Mesendoderm (in vitro differentiated cells): ENCODE measurements at regions not wholly inside any gene's neighbourhood (a gene's known extent, or its start where the extent isn't known, plus 50 kb on each side); places are given as distances from the start of the nearest gene placed in this dataset.

ENCODE experiments used
- DNase-seq: peaks from one replicate; pipeline ENCODE4 v3.0.0; 2013
- H2AK5ac ChIP-seq: 2 replicates; pipeline ENCODE4 v1.6.1; 2013; ENCODE audit warnings: low read length, inconsistent platforms
- H2BK120ac ChIP-seq: 2 replicates; pipeline ENCODE4 v1.6.1; 2013; ENCODE audit warnings: low read depth, mild to moderate bottlenecking, low read length, moderate library complexity, mixed read lengths
- H2BK15ac ChIP-seq: replicated peaks from 2 replicates; pipeline ENCODE4 v1.6.1; 2013; ENCODE audit warnings: low read depth, mild to moderate bottlenecking, moderate library complexity
- H2BK5ac ChIP-seq: 2 replicates; pipeline ENCODE4 v1.6.1; 2013; ENCODE audit warnings: low read length, inconsistent platforms
- H3K18ac ChIP-seq: 2 replicates; pipeline ENCODE4 v1.6.1; 2013; ENCODE audit warnings: mild to moderate bottlenecking, low read length, mixed read lengths
- H3K23ac ChIP-seq: one replicate; pipeline ENCODE4 v1.6.1; 2013; ENCODE audit warnings: low read length
- H3K27ac ChIP-seq: 2 replicates; pipeline ENCODE4 v1.5.1; 2013; ENCODE audit warnings: low read depth, mild to moderate bottlenecking, inconsistent platforms, low read length, moderate library complexity
- H3K27me3 ChIP-seq: 2 replicates; pipeline ENCODE4 v1.6.1; 2013; ENCODE audit warnings: low read length, control low read depth, mild to moderate bottlenecking, inconsistent platforms; ENCODE audit not compliant: insufficient read depth, poor library complexity
- H3K36me3 ChIP-seq: 2 replicates; pipeline ENCODE4 v1.6.1; 2013; ENCODE audit warnings: low read length, inconsistent platforms; ENCODE audit not compliant: control insufficient read depth, insufficient read depth
- H3K4ac ChIP-seq: one replicate; pipeline ENCODE4 v1.6.1; 2013; ENCODE audit warnings: low read depth, mild to moderate bottlenecking, low read length, moderate library complexity
- H3K4me1 ChIP-seq: 2 replicates; pipeline ENCODE4 v1.6.1; 2013; ENCODE audit warnings: low read depth, low read length, inconsistent platforms; ENCODE audit not compliant: control insufficient read depth
- H3K4me2 ChIP-seq: 2 replicates; pipeline ENCODE4 v1.6.1; 2013; ENCODE audit warnings: low read length
- H3K4me3 ChIP-seq: 2 replicates; pipeline ENCODE4 v1.5.1; 2013; ENCODE audit warnings: mild to moderate bottlenecking, low read length
- H3K56ac ChIP-seq: one replicate; pipeline ENCODE4 v1.6.1; 2013; ENCODE audit warnings: low read length
- H3K79me1 ChIP-seq: 2 replicates; pipeline ENCODE4 v1.6.1; 2013; ENCODE audit warnings: low read length, inconsistent platforms
- H3K79me2 ChIP-seq: 2 replicates; pipeline ENCODE4 v1.6.1; 2013; ENCODE audit warnings: mild to moderate bottlenecking, low read length; ENCODE audit not compliant: control insufficient read depth, insufficient read depth
- H3K9ac ChIP-seq: 2 replicates; pipeline ENCODE4 v1.6.1; 2013; ENCODE audit warnings: low read length, inconsistent platforms
- H4K5ac ChIP-seq: one replicate; pipeline ENCODE4 v1.6.1; 2013; ENCODE audit warnings: low read length
- H4K8ac ChIP-seq: one replicate; pipeline ENCODE4 v1.6.1; 2013; ENCODE audit warnings: low read depth, mild to moderate bottlenecking, control low read depth, low read length, moderate library complexity
- WGBS: extraction: QIAGEN DNeasy Blood & Tissue Kit; methylation state at CpG from one replicate; pipeline ENCODE4 v1.1.7; 2013; ENCODE audit warnings: low lambda C conversion rate, missing lambda C conversion rate; ENCODE audit not compliant: insufficient coverage; ENCODE audit errors: extremely low coverage; 5-methylcytosine and 5-hydroxymethylcytosine counted together

GRCh38 chr7:46610746-46611145, 689.7 kb upstream of the IGFBP3 start:
- H3K9ac ChIP-seq: no peak overlapping the region
- H3K18ac ChIP-seq: no peak overlapping the region
- H3K4me2 ChIP-seq: no peak overlapping the region
- H2BK5ac ChIP-seq: no peak overlapping the region
- H2AK5ac ChIP-seq: no peak overlapping the region
- H3K79me1 ChIP-seq: no peaks in the 10 kb centered on the region
- no peak overlapping the region for H2BK120ac ChIP-seq
- H4K8ac ChIP-seq: no peak overlapping the region
- no peaks in the 10 kb centered on the region for H3K4me1 ChIP-seq
- no peak overlapping the region for H3K27ac ChIP-seq
- whole genome bisulfite sequencing: no CpG with 5 or more reads among the region's 2 CpGs
- H3K56ac ChIP-seq: no peak overlapping the region
- H3K79me2 ChIP-seq: no peaks in the 10 kb centered on the region
- no peak overlapping the region for H3K4ac ChIP-seq
- no peak overlapping the region for H3K4me3 ChIP-seq
- H3K27me3 ChIP-seq: no peaks in the 10 kb centered on the region
- no peak overlapping the region for H2BK15ac ChIP-seq
- H3K23ac ChIP-seq: no peak overlapping the region
- H4K5ac ChIP-seq: no peak overlapping the region
- no peaks in the 10 kb centered on the region for H3K36me3 ChIP-seq
- no peak for DNase-seq

- H2AK5ac ChIP-seq: no peak overlapping the region
- H3K4me3 ChIP-seq: no peak overlapping the region
- no peak overlapping the region for H2BK15ac ChIP-seq
- no peaks in the 10 kb centered on the region for H3K79me1 ChIP-seq
- H3K4me1 ChIP-seq: no peaks in the 10 kb centered on the region
- WGBS: no CpG with 5 or more reads among the region's 4 CpGs
- H3K27me3 ChIP-seq: no peaks in the 10 kb centered on the region
- no peak overlapping the region for H2BK120ac ChIP-seq
- no peaks in the 10 kb centered on the region for H3K79me2 ChIP-seq
- H3K9ac ChIP-seq: no peak overlapping the region
- H4K8ac ChIP-seq: no peak overlapping the region
- no peak overlapping the region for H3K27ac ChIP-seq
- no peak overlapping the region for H3K4me2 ChIP-seq
- no peak overlapping the region for H3K56ac ChIP-seq
- no peak overlapping the region for H3K23ac ChIP-seq
- no peak overlapping the region for H3K18ac ChIP-seq
- no peak overlapping the region for H2BK5ac ChIP-seq
- DNase-seq: no peak
- H3K4ac ChIP-seq: no peak overlapping the region
- H3K36me3 ChIP-seq: no peaks in the 10 kb centered on the region
- no peak overlapping the region for H4K5ac ChIP-seq
These were observed 686.1 kb upstream of the IGFBP3 start for GRCh38 chr7:46607176-46607575.

- Histone ChIP-seq H3K56ac (no peak overlapping the region), H3K23ac (no peak overlapping the region), H3K9ac (no peak overlapping the region), H3K79me2 (no peaks in the 10 kb centered on the region), H4K8ac (no peak overlapping the region), H3K79me1 (no peaks in the 10 kb centered on the region), H3K4ac (no peak overlapping the region), H2BK120ac (no peak overlapping the region), H3K27ac (no peak overlapping the region), H2BK5ac (no peak overlapping the region), H3K18ac (no peak overlapping the region), H3K4me3 (no peak overlapping the region), H2AK5ac (no peak overlapping the region), H3K4me1 (no peaks in the 10 kb centered on the region), H3K4me2 (no peak overlapping the region), H3K27me3 (no peaks in the 10 kb centered on the region), H4K5ac (no peak overlapping the region), H2BK15ac (no peak overlapping the region), H3K36me3 (no peaks in the 10 kb centered on the region)
- no CpG with 5 or more reads among the region's 3 CpGs for WGBS
- no peak for DNase-seq
These were observed 685.7 kb upstream of the IGFBP3 start for GRCh38 chr7:46606761-46607160.

GRCh38 chr7:46604241-46604661, 683.2 kb upstream of the IGFBP3 start:
- no peak overlapping the region for H3K27ac ChIP-seq

GRCh38 chr7:46603780-46604179, 682.7 kb upstream of the IGFBP3 start:
- no peak overlapping the region for H4K5ac ChIP-seq
- H2AK5ac ChIP-seq: no peak overlapping the region
- DNase-seq: no peak
- H2BK15ac ChIP-seq: no peak overlapping the region
- H3K79me1 ChIP-seq: no peaks in the 10 kb centered on the region
- no peak overlapping the region for H3K4me2 ChIP-seq
- no peak overlapping the region for H4K8ac ChIP-seq
- H3K4ac ChIP-seq: no peak overlapping the region
- H3K9ac ChIP-seq: no peak overlapping the region
- no peak overlapping the region for H3K27ac ChIP-seq
- no peak overlapping the region for H3K23ac ChIP-seq
- H3K27me3 ChIP-seq: no peaks in the 10 kb centered on the region
- no peak overlapping the region for H3K56ac ChIP-seq
- WGBS: no CpG with 5 or more reads among the region's 11 CpGs
- no peaks in the 10 kb centered on the region for H3K36me3 ChIP-seq
- no peak overlapping the region for H3K4me3 ChIP-seq
- no peaks in the 10 kb centered on the region for H3K4me1 ChIP-seq
- H2BK120ac ChIP-seq: no peak overlapping the region
- H2BK5ac ChIP-seq: no peak overlapping the region
- no peak overlapping the region for H3K18ac ChIP-seq
- no peaks in the 10 kb centered on the region for H3K79me2 ChIP-seq

More at GRCh38 chr7:46604241-46604661, 683.2 kb upstream of the IGFBP3 start:
- Histone ChIP-seq H2BK5ac (no peak overlapping the region), H3K4me1 (no peaks in the 10 kb centered on the region), H2BK15ac (no peak overlapping the region), H3K79me2 (no peaks in the 10 kb centered on the region), H3K36me3 (no peaks in the 10 kb centered on the region), H3K18ac (no peak overlapping the region), H3K4ac (no peak overlapping the region), H3K4me2 (no peak overlapping the region), H3K27me3 (no peaks in the 10 kb centered on the region), H2AK5ac (no peak overlapping the region), H4K8ac (no peak overlapping the region), H2BK120ac (no peak overlapping the region), H3K79me1 (no peaks in the 10 kb centered on the region), H3K56ac (no peak overlapping the region), H3K23ac (no peak overlapping the region), H3K9ac (no peak overlapping the region), H4K5ac (no peak overlapping the region), H3K4me3 (no peak overlapping the region)
- no CpG with 5 or more reads among the region's 3 CpGs for WGBS
- no peak for DNase-seq

GRCh38 chr7:46603296-46603752, 682.3 kb upstream of the IGFBP3 start:
- no peaks in the 10 kb centered on the region for H3K79me1 ChIP-seq
- no peak for DNase-seq
- H3K36me3 ChIP-seq: no peaks in the 10 kb centered on the region
- H3K79me2 ChIP-seq: no peaks in the 10 kb centered on the region
- no peak overlapping the region for H3K56ac ChIP-seq
- no peak overlapping the region for H3K9ac ChIP-seq
- no peaks in the 10 kb centered on the region for H3K27me3 ChIP-seq
- no peak overlapping the region for H2AK5ac ChIP-seq
- no peak overlapping the region for H4K5ac ChIP-seq
- H3K4me3 ChIP-seq: no peak overlapping the region
- H3K27ac ChIP-seq: no peak overlapping the region
- WGBS: no CpG with 5 or more reads among the region's 7 CpGs
- H3K4me2 ChIP-seq: no peak overlapping the region
- H2BK15ac ChIP-seq: no peak overlapping the region
- H3K4me1 ChIP-seq: no peaks in the 10 kb centered on the region
- H2BK120ac ChIP-seq: no peak overlapping the region
- H3K4ac ChIP-seq: no peak overlapping the region
- H2BK5ac ChIP-seq: no peak overlapping the region
- no peak overlapping the region for H3K23ac ChIP-seq
- H4K8ac ChIP-seq: no peak overlapping the region
- H3K18ac ChIP-seq: no peak overlapping the region
